ENCODE measurements at regions not wholly inside any gene's neighbourhood (a gene's known extent, or its start where the extent isn't known, plus 50 kb on each side); places are given as distances from the start of the nearest gene placed in this dataset.
A peak's percentile ranks its signal among the peaks of the same experiment; 100 is the strongest.

GRCh38 chr6:48866682-48867081 lies 596.4 kb downstream of the MMUT start:
- DNase-seq (ENCODE audit: low read depth in 4 of 6, low spot score in 6 of 6): peak in 1 of 6 donors; percentile 4
- Histone ChIP-seq H3K36me3 (ENCODE audit: control insufficient read depth, insufficient read depth, low read length) (no peaks in the 10 kb centered on the region), H3K4me1 (ENCODE audit: control insufficient read depth, insufficient read depth, low read length) (no peaks in the 10 kb centered on the region), H3K4me3 (ENCODE audit: low read depth, low read length) (no peak overlapping the region), H3K27ac (ENCODE audit: low read depth, low read length) (no peak overlapping the region), H3K27me3 (ENCODE audit: control insufficient read depth, insufficient read depth, low read length) (no peaks in the 10 kb centered on the region), H3K9me3 (ENCODE audit: control insufficient read depth, insufficient read depth, low read length) (no peaks in the 10 kb centered on the region)
- no CpG with 5 or more reads among the region's 3 CpGs for WGBS (ENCODE audit: insufficient coverage)

DNA sequence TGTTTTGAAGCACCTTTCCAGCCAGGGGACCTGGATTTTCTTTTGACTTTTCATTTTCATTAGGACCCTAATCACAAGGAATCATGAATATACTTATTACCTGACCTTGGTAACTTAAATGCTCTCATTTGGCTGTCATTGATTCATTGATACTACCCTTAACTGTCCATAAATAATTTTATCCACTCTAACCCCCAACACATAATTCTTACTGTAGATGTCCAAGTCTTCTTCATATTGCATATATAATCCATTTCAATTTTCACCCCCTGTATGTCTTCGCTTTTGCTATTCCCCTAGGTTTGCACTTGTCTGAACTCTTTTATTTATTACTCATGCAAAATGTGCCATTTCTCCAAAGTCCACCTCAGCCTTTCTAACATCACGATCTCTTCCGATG lies 602.9 kb downstream of the MMUT start:
- no peak overlapping the region for H3K4me3 ChIP-seq (ENCODE audit: low read depth, low read length)
- no peaks in the 10 kb centered on the region for H3K36me3 ChIP-seq (ENCODE audit: control insufficient read depth, insufficient read depth, low read length)
- H3K9me3 ChIP-seq (ENCODE audit: control insufficient read depth, insufficient read depth, low read length): no peaks in the 10 kb centered on the region
- no peaks in the 10 kb centered on the region for H3K27me3 ChIP-seq (ENCODE audit: control insufficient read depth, insufficient read depth, low read length)
- DNase-seq (ENCODE audit: low read depth in 4 of 6, low spot score in 6 of 6): no peak
- H3K27ac ChIP-seq (ENCODE audit: low read depth, low read length): no peak overlapping the region
- 80% methylated on average over 1 of the region's 3 CpGs for WGBS (ENCODE audit: insufficient coverage)
- H3K4me1 ChIP-seq (ENCODE audit: control insufficient read depth, insufficient read depth, low read length): no peaks in the 10 kb centered on the region

- Histone ChIP-seq H3K4me1 (ENCODE audit: control insufficient read depth, insufficient read depth, low read length) (no peaks in the 10 kb centered on the region), H3K27me3 (ENCODE audit: control insufficient read depth, insufficient read depth, low read length) (no peaks in the 10 kb centered on the region), H3K9me3 (ENCODE audit: control insufficient read depth, insufficient read depth, low read length) (no peaks in the 10 kb centered on the region), H3K4me3 (ENCODE audit: low read depth, low read length) (no peak overlapping the region), H3K27ac (ENCODE audit: low read depth, low read length) (no peak overlapping the region), H3K36me3 (ENCODE audit: control insufficient read depth, insufficient read depth, low read length) (no peaks in the 10 kb centered on the region)
- DNase-seq (ENCODE audit: low read depth in 4 of 6, low spot score in 6 of 6): peak in 1 of 6 donors; percentile 43
- no CpG with 5 or more reads among the region's 2 CpGs for WGBS (ENCODE audit: insufficient coverage)
Measured at GRCh38 chr6:48859562-48860123, 603.4 kb downstream of the MMUT start.

GRCh38 chr6:48845219-48845618 lies 617.8 kb downstream of the MMUT start:
- H3K4me1 ChIP-seq (ENCODE audit: control insufficient read depth, insufficient read depth, low read length): no peaks in the 10 kb centered on the region
- WGBS (ENCODE audit: insufficient coverage): 90% methylated on average over 2 of the region's 3 CpGs
- DNase-seq (ENCODE audit: low read depth in 4 of 6, low spot score in 6 of 6): no peak

GRCh38 chr6:48844696-48845095 lies 618.4 kb downstream of the MMUT start:
- Histone ChIP-seq H3K36me3 (ENCODE audit: control insufficient read depth, insufficient read depth, low read length) (no peaks in the 10 kb centered on the region), H3K9me3 (ENCODE audit: control insufficient read depth, insufficient read depth, low read length) (peaks cover 2% of the 10 kb centered on the region), H3K27me3 (ENCODE audit: control insufficient read depth, insufficient read depth, low read length) (no peaks in the 10 kb centered on the region), H3K4me1 (ENCODE audit: control insufficient read depth, insufficient read depth, low read length) (no peaks in the 10 kb centered on the region), H3K4me3 (ENCODE audit: low read depth, low read length) (no peak overlapping the region), H3K27ac (ENCODE audit: low read depth, low read length) (no peak overlapping the region)
- 88% methylated on average over 1 of the region's 2 CpGs for WGBS (ENCODE audit: insufficient coverage)
- DNase-seq (ENCODE audit: low read depth in 4 of 6, low spot score in 6 of 6): no peak

More at GRCh38 chr6:48845219-48845618, 617.8 kb downstream of the MMUT start:
- Histone ChIP-seq H3K4me3 (ENCODE audit: low read depth, low read length) (no peak overlapping the region), H3K27me3 (ENCODE audit: control insufficient read depth, insufficient read depth, low read length) (no peaks in the 10 kb centered on the region), H3K9me3 (ENCODE audit: control insufficient read depth, insufficient read depth, low read length) (peaks cover under 1% of the 10 kb centered on the region), H3K27ac (ENCODE audit: low read depth, low read length) (no peak overlapping the region), H3K36me3 (ENCODE audit: control insufficient read depth, insufficient read depth, low read length) (no peaks in the 10 kb centered on the region)

DNA sequence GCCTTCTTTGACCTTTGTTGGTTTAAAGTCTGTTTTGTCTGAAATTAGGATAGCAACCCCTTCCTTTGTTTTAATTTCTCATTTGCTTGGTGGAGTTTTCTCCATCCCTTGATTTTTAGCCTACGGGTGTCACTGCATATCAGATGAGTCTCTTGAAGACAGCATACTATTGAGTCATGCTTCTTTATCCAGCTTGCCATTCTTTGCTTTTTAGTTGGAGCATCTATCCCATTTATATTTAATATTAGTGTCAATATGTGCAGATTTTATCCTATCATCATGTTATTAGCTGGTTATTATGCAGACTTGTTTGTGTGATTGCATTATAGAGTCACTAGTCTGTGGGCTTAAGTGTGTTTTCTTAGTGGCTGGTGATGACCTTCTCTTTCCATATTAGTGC lies 622.2 kb downstream of the MMUT start:
- WGBS (ENCODE audit: insufficient coverage): no CpG with 5 or more reads among the region's 1 CpG
- peaks cover 5% of the 10 kb centered on the region for H3K9me3 ChIP-seq (ENCODE audit: control insufficient read depth, insufficient read depth, low read length)
- no peak overlapping the region for H3K27ac ChIP-seq (ENCODE audit: low read depth, low read length)
- no peak overlapping the region for H3K4me3 ChIP-seq (ENCODE audit: low read depth, low read length)
- H3K4me1 ChIP-seq (ENCODE audit: control insufficient read depth, insufficient read depth, low read length): no peaks in the 10 kb centered on the region
- no peaks in the 10 kb centered on the region for H3K27me3 ChIP-seq (ENCODE audit: control insufficient read depth, insufficient read depth, low read length)
- H3K36me3 ChIP-seq (ENCODE audit: control insufficient read depth, insufficient read depth, low read length): no peaks in the 10 kb centered on the region
- DNase-seq (ENCODE audit: low read depth in 4 of 6, low spot score in 6 of 6): no peak

- no CpG with 5 or more reads among the region's 2 CpGs for WGBS (ENCODE audit: insufficient coverage)
- H3K9me3 ChIP-seq (ENCODE audit: control insufficient read depth, insufficient read depth, low read length): peaks cover 5% of the 10 kb centered on the region
Measured at GRCh38 chr6:48839206-48839605, 623.8 kb downstream of the MMUT start.

GRCh38 chr6:48837744-48838143 lies 625.3 kb downstream of the MMUT start:
- Histone ChIP-seq H3K27me3 (ENCODE audit: control insufficient read depth, insufficient read depth, low read length) (no peaks in the 10 kb centered on the region), H3K4me3 (ENCODE audit: low read depth, low read length) (no peak overlapping the region), H3K4me1 (ENCODE audit: control insufficient read depth, insufficient read depth, low read length) (no peaks in the 10 kb centered on the region), H3K27ac (ENCODE audit: low read depth, low read length) (no peak overlapping the region), H3K9me3 (ENCODE audit: control insufficient read depth, insufficient read depth, low read length) (peaks cover 5% of the 10 kb centered on the region), H3K36me3 (ENCODE audit: control insufficient read depth, insufficient read depth, low read length) (no peaks in the 10 kb centered on the region)
- no peak for DNase-seq (ENCODE audit: low read depth in 4 of 6, low spot score in 6 of 6)
- WGBS (ENCODE audit: insufficient coverage): 90% methylated on average over 3 of the region's 3 CpGs

More at GRCh38 chr6:48839206-48839605, 623.8 kb downstream of the MMUT start:
- no peak overlapping the region for H3K27ac ChIP-seq (ENCODE audit: low read depth, low read length)
- no peak for DNase-seq (ENCODE audit: low read depth in 4 of 6, low spot score in 6 of 6)
- H3K36me3 ChIP-seq (ENCODE audit: control insufficient read depth, insufficient read depth, low read length): no peaks in the 10 kb centered on the region
- no peak overlapping the region for H3K4me3 ChIP-seq (ENCODE audit: low read depth, low read length)
- H3K4me1 ChIP-seq (ENCODE audit: control insufficient read depth, insufficient read depth, low read length): no peaks in the 10 kb centered on the region
- no peaks in the 10 kb centered on the region for H3K27me3 ChIP-seq (ENCODE audit: control insufficient read depth, insufficient read depth, low read length)

GRCh38 chr6:48835421-48835958 lies 627.6 kb downstream of the MMUT start:
- WGBS (ENCODE audit: insufficient coverage): 85% methylated on average over 2 of the region's 2 CpGs
- DNase-seq (ENCODE audit: low read depth in 4 of 6, low spot score in 6 of 6): no peak
- Histone ChIP-seq H3K4me3 (ENCODE audit: low read depth, low read length) (no peak overlapping the region), H3K27me3 (ENCODE audit: control insufficient read depth, insufficient read depth, low read length) (no peaks in the 10 kb centered on the region), H3K4me1 (ENCODE audit: control insufficient read depth, insufficient read depth, low read length) (no peaks in the 10 kb centered on the region), H3K9me3 (ENCODE audit: control insufficient read depth, insufficient read depth, low read length) (peaks cover 5% of the 10 kb centered on the region), H3K27ac (ENCODE audit: low read depth, low read length) (no peak overlapping the region), H3K36me3 (ENCODE audit: control insufficient read depth, insufficient read depth, low read length) (no peaks in the 10 kb centered on the region)

DNA sequence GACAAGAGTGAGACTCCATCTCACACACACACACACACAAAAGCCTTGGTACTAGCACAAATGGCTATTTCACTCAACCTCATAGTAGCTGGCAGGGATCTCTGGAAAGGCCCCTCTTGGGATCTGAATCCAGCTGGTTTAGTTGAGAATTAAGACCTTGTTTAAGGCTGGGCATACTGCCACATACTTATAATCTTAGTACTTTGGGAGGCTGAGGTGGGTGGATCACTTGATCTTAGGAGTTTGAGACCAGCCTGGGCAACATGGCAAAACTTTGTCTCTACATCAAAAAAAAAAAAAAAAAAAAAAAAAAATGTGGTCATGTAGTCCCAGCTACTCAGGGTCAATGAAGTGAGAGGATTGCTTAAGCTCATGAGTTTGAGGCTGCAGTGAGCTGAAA lies 628.3 kb downstream of the MMUT start:
- Histone ChIP-seq H3K9me3 (ENCODE audit: control insufficient read depth, insufficient read depth, low read length) (peaks cover 3% of the 10 kb centered on the region), H3K27ac (ENCODE audit: low read depth, low read length) (no peak overlapping the region), H3K36me3 (ENCODE audit: control insufficient read depth, insufficient read depth, low read length) (no peaks in the 10 kb centered on the region), H3K4me3 (ENCODE audit: low read depth, low read length) (no peak overlapping the region), H3K4me1 (ENCODE audit: control insufficient read depth, insufficient read depth, low read length) (no peaks in the 10 kb centered on the region), H3K27me3 (ENCODE audit: control insufficient read depth, insufficient read depth, low read length) (no peaks in the 10 kb centered on the region)
- no peak for DNase-seq (ENCODE audit: low read depth in 4 of 6, low spot score in 6 of 6)
